Inflammatory macrophage treated with lipopolysaccharide for 1 hour (primary cell): ENCODE measurements at regions not wholly inside any gene's neighbourhood (a gene's known extent, or its start where the extent isn't known, plus 50 kb on each side); places are given as distances from the start of the nearest gene placed in this dataset.
"Not testable (repeated sequence)": the region's sequence is repeated elsewhere in the genome, so short reads cannot be mapped to it uniquely, and the experiment has no call there.

Experiments
- DNase-seq, 2 donors: peaks; one replicate each; pipeline ENCODE4 v3.0.0-alpha.2; 2020 to 2022

- no peak for DNase-seq
Observed at GRCh38 chr3:8020047-8020841, 481.4 kb upstream of the LMCD1 start.

- DNase-seq: no peak
Observed at GRCh38 chr3:8027954-8028353, 473.7 kb upstream of the LMCD1 start.

DNA sequence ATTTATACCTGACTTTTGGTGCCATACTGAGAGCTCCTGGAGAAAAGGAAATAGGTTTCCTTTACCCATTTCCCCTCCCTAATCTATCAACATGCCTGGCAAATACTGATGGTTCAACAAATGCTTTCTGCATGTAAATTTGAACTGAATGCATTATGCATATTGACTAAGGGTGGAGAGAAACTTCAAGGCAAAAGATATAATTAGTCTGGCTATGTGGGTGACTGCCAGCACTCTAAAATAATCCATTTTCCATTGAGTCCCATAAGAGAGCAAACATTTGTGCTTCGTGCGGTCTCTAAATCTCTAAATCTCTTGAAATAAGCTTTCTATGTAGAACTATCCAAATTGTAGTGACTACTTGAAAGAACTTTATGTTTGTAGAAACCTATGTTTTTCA, 451.3 kb upstream of the LMCD1 start:
- DNase-seq: no peak

DNA sequence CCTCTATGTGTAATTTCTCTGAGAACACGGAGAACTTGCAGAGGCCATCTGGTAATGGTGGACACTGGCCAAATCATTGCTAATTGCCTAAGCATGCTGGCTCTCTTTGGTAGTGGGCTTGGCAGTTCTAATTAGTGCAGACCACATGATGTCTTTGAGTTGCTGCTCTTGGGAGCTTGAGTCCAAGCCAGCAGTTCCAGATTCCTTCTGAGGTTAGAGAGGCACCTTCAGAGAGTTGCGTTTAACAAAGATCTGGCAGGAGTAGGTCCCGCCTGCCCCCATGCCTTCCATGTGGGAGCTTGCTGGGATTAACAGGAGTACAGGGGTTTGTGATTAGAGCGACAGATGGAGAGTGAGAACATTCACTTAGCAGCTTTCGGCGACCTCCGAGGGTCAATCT, 449.0 kb upstream of the LMCD1 start:
- DNase-seq: no peak

- DNase-seq: not testable (repeated sequence)
Observed at GRCh38 chr3:8068135-8068534, 433.5 kb upstream of the LMCD1 start.

DNA sequence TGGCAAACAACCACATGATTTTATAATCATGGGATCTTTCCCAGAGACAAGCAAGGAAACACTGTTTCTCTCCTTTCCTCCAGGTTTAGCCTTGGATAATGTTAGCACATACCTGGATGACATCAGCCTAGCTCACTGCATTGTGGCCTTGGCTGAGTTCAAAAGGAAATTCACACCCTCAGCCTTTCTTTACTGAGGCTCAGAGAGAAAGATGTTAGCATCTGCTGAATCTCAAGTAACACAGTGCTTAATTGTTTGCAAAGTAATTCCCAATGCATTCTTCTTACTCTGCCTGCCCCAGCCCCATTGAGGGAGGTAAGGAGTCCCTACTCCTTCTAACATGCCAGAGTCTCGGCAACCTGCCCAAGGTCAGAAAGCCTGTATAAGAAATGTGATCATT, 432.2 kb upstream of the LMCD1 start:
- DNase-seq: no peak

GRCh38 chr3:8070011-8070410, 431.6 kb upstream of the LMCD1 start:
- DNase-seq: no peak

- DNase-seq: not testable (repeated sequence)
Observed at GRCh38 chr3:8074740-8075139, 426.9 kb upstream of the LMCD1 start.

GRCh38 chr3:8077126-8077525, 424.5 kb upstream of the LMCD1 start:
- DNase-seq: no peak

- DNase-seq: no peak
Observed at GRCh38 chr3:8080464-8080863, 421.2 kb upstream of the LMCD1 start.

GRCh38 chr3:8085498-8085897, 416.1 kb upstream of the LMCD1 start:
- DNase-seq: no peak

DNA sequence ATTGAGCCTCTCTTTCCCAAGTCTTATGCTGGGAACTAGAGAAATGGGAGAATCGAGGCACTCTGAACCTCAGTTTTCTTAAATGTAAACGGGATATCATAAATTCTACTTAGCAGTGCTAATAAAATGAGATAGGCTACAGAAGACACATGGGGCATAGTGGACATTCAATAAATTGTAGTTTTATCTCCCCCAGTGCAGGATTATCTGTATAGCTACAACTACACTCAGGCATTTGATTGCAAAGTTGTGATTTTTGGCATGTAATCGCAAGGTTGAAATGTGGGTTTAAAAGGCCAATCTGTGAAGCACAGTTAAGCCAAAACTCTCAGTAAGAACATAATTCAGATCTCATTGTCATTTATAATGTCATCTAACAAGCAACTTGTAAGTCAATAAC, 413.7 kb upstream of the LMCD1 start:
- DNase-seq: no peak

GRCh38 chr3:8094415-8094814, 407.2 kb upstream of the LMCD1 start:
- peak; percentile 17 to 40 for DNase-seq

GRCh38 chr3:8095724-8096123, 405.9 kb upstream of the LMCD1 start:
- DNase-seq: no peak

GRCh38 chr3:8097690-8098089, 403.9 kb upstream of the LMCD1 start:
- DNase-seq: no peak

- no peak for DNase-seq
Observed at GRCh38 chr3:8103954-8104353, 397.7 kb upstream of the LMCD1 start.

DNA sequence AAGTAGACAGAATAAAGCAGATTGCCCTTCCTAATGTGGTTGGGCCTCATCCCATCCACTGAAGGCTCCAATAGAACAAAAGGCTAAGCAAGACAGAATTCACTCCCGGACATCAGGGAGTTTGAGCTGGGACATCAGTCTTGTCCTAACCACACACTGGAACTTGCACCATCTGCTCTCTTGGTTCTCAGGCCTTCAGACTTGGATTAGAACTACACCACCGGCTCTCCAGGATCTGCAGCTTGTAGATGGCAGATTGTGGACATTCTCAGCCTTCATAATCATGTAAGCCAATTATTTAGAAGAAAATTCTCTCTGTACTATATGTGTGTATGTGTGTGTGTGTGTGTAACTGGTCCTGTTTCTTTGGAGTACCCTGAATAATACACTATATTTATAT, 394.7 kb upstream of the LMCD1 start:
- no peak for DNase-seq

- DNase-seq: peak; percentile 63 to 87
Observed at GRCh38 chr3:8110966-8111798, 390.4 kb upstream of the LMCD1 start.

GRCh38 chr3:8112587-8112986, 389.0 kb upstream of the LMCD1 start:
- no peak for DNase-seq

DNA sequence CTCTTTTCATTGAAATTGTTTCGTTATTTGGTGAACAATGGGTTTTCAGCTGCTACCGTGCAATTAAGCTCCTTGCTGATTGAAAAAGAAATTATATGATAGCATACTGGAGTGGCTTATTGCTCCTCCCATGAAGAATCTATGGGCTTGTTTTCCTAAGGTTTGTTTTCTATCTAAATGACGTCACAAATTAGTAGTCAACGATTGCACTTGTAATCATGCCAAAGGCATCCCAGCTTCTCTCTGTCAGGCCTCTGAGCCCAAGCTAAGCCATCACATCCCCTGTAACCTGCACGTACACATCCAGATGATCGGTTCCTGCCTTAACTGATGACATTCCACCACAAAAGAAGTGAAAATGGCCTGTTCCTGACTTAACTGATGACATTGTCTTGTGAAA, 388.0 kb upstream of the LMCD1 start:
- no peak for DNase-seq

- no peak for DNase-seq
Observed at GRCh38 chr3:8128686-8129085, 372.9 kb upstream of the LMCD1 start.

DNA sequence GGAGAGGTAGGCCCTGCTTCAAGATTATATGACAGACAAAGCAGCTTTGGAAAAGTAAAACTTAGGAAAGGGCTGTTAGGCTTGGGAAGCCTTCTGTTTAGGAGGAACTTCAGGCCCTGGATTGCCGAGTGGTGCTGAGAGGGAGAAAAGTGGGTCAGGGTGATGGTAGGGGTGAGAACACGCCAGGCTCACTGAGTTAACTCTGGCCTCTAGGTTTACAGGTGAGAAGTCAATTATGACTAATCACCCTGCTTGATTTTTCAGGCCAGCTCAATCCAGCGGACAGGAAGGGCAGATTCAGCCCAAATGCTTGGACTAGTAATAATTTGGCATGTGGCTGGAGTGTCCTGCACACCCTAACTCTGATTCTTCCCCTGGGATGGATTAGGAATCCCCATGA, 365.1 kb upstream of the LMCD1 start:
- DNase-seq: no peak

DNA sequence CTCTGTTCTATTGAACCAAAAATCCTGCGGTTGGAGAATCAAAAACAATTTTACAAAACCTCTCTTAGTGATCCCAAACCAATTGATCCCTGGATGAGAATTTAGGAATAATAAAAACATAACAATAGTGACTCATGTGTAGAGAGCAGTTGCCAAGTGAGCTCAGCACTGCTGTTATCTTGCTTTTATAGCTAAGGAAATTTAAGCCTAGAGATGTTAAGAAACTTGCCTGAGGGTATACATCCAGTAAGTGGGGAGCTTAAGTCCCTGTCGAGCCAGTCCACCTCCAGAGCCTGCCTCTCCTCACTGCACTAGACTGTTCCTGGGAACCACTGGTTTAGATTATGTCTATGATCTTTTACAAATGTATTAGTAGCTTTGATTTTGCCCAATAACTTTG, 358.4 kb upstream of the LMCD1 start:
- DNase-seq: no peak

GRCh38 chr3:8145661-8146060, 356.0 kb upstream of the LMCD1 start:
- no peak for DNase-seq
